ENCODE measurements at regions not wholly inside any gene's neighbourhood (a gene's known extent, or its start where the extent isn't known, plus 50 kb on each side); places are given as distances from the start of the nearest gene placed in this dataset.
"Not testable (repeated sequence)": the region's sequence is repeated elsewhere in the genome, so short reads cannot be mapped to it uniquely, and the experiment has no call there.

DNA sequence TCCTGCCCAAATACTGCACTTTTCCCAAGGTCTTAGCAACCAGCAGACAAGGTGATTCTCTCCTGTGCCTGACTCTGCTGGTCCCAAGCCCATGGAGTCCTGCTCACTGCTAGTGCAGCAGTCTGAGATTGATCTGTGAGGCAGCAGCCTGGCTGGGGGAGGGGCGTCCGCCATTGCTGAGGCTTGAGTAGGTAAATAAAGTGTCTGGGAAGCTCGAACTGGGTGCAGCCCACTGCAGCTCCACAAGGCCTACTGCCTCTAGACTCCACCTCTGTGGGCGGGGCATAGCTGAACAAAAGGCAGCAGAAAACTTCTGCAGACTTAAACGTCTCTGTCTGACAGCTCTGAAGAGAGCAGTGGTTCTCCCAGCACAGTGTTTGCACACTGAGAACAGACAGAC is 258.7 kb downstream of the ABCC12 start:
- not testable (repeated sequence) for H3K4me3 Mint-ChIP-seq, H3K27ac Mint-ChIP-seq, DNase-seq, H3K27me3 Mint-ChIP-seq, H3K36me3 Mint-ChIP-seq, H3K4me1 Mint-ChIP-seq
- peaks cover 16% of the 10 kb centered on the region for H3K9me3 Mint-ChIP-seq

GRCh38 chr16:47895146-47895545 is 260.6 kb downstream of the ABCC12 start:
- H3K9me3 Mint-ChIP-seq, result peaks cover 12% of the 10 kb centered on the region
- no peak overlapping the region for H3K27ac Mint-ChIP-seq
- H3K36me3 Mint-ChIP-seq, result no peaks in the 10 kb centered on the region
- H3K27me3 Mint-ChIP-seq, result no peaks in the 10 kb centered on the region
- no peak overlapping the region for H3K4me3 Mint-ChIP-seq
- no peaks in the 10 kb centered on the region for H3K4me1 Mint-ChIP-seq
- DNase-seq, result no peak

DNA sequence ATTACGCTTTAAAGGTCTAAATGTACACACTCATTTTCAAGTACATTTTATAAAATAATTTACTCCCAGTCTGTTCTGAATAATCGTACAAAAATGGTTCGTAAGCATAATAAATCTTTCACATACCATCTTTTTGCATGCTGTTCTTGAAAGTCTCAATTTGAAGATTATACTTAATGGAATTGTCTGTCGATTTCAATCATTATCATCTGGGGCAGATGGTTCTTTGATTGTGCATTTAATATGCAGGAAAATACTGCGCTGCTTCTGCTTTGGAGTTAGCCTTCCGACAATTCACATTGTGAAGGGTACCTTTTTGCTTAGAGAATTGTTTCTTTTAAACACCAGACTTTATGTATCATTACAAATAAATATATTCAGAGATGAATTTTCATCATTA is 262.8 kb downstream of the ABCC12 start:
- no peak for DNase-seq
- no peak overlapping the region for H3K27ac Mint-ChIP-seq
- H3K4me1 Mint-ChIP-seq, result no peaks in the 10 kb centered on the region
- H3K4me3 Mint-ChIP-seq, result no peak overlapping the region
- peaks cover 5% of the 10 kb centered on the region for H3K27me3 Mint-ChIP-seq
- H3K9me3 Mint-ChIP-seq, result peaks cover 4% of the 10 kb centered on the region
- no peaks in the 10 kb centered on the region for H3K36me3 Mint-ChIP-seq

GRCh38 chr16:47888734-47889133 is 267.1 kb downstream of the ABCC12 start:
- H3K4me1 Mint-ChIP-seq, result no peaks in the 10 kb centered on the region
- no peaks in the 10 kb centered on the region for H3K9me3 Mint-ChIP-seq
- no peak overlapping the region for H3K27ac Mint-ChIP-seq

GRCh38 chr16:47888142-47888541 is 267.7 kb downstream of the ABCC12 start:
- H3K36me3 Mint-ChIP-seq, result no peaks in the 10 kb centered on the region
- H3K9me3 Mint-ChIP-seq, result no peaks in the 10 kb centered on the region
- H3K27ac Mint-ChIP-seq, result no peak overlapping the region
- no peak for DNase-seq
- H3K4me1 Mint-ChIP-seq, result no peaks in the 10 kb centered on the region
- no peak overlapping the region for H3K4me3 Mint-ChIP-seq
- H3K27me3 Mint-ChIP-seq, result peaks cover 15% of the 10 kb centered on the region

More at GRCh38 chr16:47888734-47889133, 267.1 kb downstream of the ABCC12 start:
- no peak for DNase-seq
- Mint-ChIP-seq H3K4me3 (no peak overlapping the region), H3K36me3 (no peaks in the 10 kb centered on the region), H3K27me3 (peaks cover 15% of the 10 kb centered on the region)

DNA sequence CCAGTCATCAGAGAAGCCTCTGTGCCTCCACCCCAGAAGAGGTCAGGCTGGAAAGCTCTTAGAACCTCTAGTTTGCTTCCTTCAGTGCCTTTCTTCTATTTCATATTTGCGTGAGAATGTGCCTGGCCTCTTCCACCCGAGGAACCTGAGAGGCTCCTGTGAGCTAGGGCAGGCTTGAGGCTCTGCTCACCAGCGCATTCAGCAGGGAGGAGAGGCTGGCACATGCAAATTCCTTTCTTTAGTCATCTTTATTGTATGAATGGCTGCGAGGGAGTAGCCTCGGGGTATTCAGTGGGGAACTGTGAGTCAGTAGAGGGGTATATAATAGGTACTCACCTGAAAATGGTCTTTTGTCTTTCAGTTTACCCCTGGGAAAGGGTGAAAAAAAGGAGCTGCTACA is 268.3 kb downstream of the ABCC12 start:
- DNase-seq, result no peak
- no peak overlapping the region for H3K4me3 Mint-ChIP-seq
- H3K4me1 Mint-ChIP-seq, result no peaks in the 10 kb centered on the region
- H3K27me3 Mint-ChIP-seq, result peaks cover 15% of the 10 kb centered on the region
- H3K9me3 Mint-ChIP-seq, result no peaks in the 10 kb centered on the region
- H3K36me3 Mint-ChIP-seq, result no peaks in the 10 kb centered on the region
- no peak overlapping the region for H3K27ac Mint-ChIP-seq

- DNase-seq, result no peak
- Mint-ChIP-seq H3K36me3 (no peaks in the 10 kb centered on the region), H3K9me3 (no peaks in the 10 kb centered on the region), H3K27me3 (peaks cover 15% of the 10 kb centered on the region), H3K4me1 (no peaks in the 10 kb centered on the region), H3K27ac (no peak overlapping the region), H3K4me3 (no peak overlapping the region)
Observed at GRCh38 chr16:47886631-47887415, 269.0 kb downstream of the ABCC12 start.

- H3K4me1 Mint-ChIP-seq, result no peaks in the 10 kb centered on the region
- H3K27me3 Mint-ChIP-seq, result peaks cover 15% of the 10 kb centered on the region
- no peak overlapping the region for H3K27ac Mint-ChIP-seq
- no peak overlapping the region for H3K4me3 Mint-ChIP-seq
- no peak for DNase-seq
- no peaks in the 10 kb centered on the region for H3K36me3 Mint-ChIP-seq
- no peaks in the 10 kb centered on the region for H3K9me3 Mint-ChIP-seq
Observed at GRCh38 chr16:47886139-47886538, 269.7 kb downstream of the ABCC12 start.

DNA sequence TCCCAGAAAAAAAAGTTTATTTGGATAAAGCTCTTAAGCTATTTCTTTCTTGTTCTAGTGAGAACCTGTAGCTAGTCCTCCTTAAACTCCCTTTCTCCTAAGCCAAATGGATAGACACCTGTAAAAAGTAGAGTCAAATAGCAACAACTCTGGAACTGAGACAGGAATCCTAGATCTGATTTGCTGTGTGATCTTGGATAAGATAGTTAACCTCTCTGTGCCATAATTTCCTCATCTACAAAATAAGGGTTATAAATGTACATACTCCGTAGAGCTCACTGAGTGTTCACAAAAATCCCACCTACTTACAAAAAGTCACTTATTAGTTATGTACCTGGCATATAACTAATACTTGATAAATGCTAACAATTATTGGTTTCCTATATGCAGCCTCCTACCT is 270.3 kb downstream of the ABCC12 start:
- Mint-ChIP-seq H3K27ac (no peak overlapping the region), H3K36me3 (no peaks in the 10 kb centered on the region), H3K9me3 (no peaks in the 10 kb centered on the region), H3K27me3 (peaks cover 15% of the 10 kb centered on the region), H3K4me3 (no peak overlapping the region), H3K4me1 (no peaks in the 10 kb centered on the region)
- no peak for DNase-seq

GRCh38 chr16:47884116-47884725 is 271.6 kb downstream of the ABCC12 start:
- Mint-ChIP-seq H3K4me1 (no peaks in the 10 kb centered on the region), H3K27ac (no peak overlapping the region), H3K9me3 (no peaks in the 10 kb centered on the region), H3K36me3 (no peaks in the 10 kb centered on the region), H3K27me3 (peaks cover 15% of the 10 kb centered on the region), H3K4me3 (no peak overlapping the region)
- no peak for DNase-seq

- H3K9me3 Mint-ChIP-seq, result no peaks in the 10 kb centered on the region
- peaks cover 3% of the 10 kb centered on the region for H3K27me3 Mint-ChIP-seq
- H3K4me3 Mint-ChIP-seq, result no peak overlapping the region
- H3K27ac Mint-ChIP-seq, result no peak overlapping the region
- no peaks in the 10 kb centered on the region for H3K4me1 Mint-ChIP-seq
- no peaks in the 10 kb centered on the region for H3K36me3 Mint-ChIP-seq
- DNase-seq, result no peak
Observed at GRCh38 chr16:47881574-47881973, 274.2 kb downstream of the ABCC12 start.

- H3K36me3 Mint-ChIP-seq, result no peaks in the 10 kb centered on the region
- no peak overlapping the region for H3K27ac Mint-ChIP-seq
- no peaks in the 10 kb centered on the region for H3K9me3 Mint-ChIP-seq
- DNase-seq, result no peak
- H3K4me1 Mint-ChIP-seq, result no peaks in the 10 kb centered on the region
- no peaks in the 10 kb centered on the region for H3K27me3 Mint-ChIP-seq
- no peak overlapping the region for H3K4me3 Mint-ChIP-seq
Observed at GRCh38 chr16:47880653-47881052, 275.1 kb downstream of the ABCC12 start.

DNA sequence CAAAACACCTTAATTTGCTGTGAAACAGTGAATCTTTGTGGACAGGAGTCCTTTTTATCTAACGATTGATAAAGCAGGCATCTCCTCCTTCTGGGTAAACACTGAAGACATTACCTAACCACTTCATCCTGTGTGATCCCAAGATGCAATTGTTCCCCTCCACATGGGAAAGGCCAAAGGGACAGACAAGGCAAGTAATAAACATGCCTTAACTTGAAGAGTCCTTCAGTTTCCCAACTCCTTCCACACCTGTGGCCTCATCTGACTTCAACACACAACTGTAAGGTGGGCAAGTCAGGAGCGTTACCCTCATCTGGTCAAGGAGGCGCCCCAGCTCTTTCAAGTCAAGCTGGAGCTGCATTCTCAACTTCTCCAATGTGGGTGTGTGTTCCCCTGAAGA is 278.6 kb downstream of the ABCC12 start:
- Mint-ChIP-seq H3K9me3 (peaks cover 2% of the 10 kb centered on the region), H3K4me3 (no peak overlapping the region), H3K36me3 (no peaks in the 10 kb centered on the region), H3K27me3 (no peaks in the 10 kb centered on the region), H3K4me1 (no peaks in the 10 kb centered on the region), H3K27ac (no peak overlapping the region)
- DNase-seq, result no peak

- Mint-ChIP-seq H3K9me3 (peaks cover 2% of the 10 kb centered on the region), H3K4me1 (no peaks in the 10 kb centered on the region), H3K36me3 (no peaks in the 10 kb centered on the region), H3K27me3 (no peaks in the 10 kb centered on the region), H3K4me3 (no peak overlapping the region), H3K27ac (no peak overlapping the region)
- DNase-seq, result no peak
Observed at GRCh38 chr16:47876511-47876910, 279.3 kb downstream of the ABCC12 start.

- H3K27me3 Mint-ChIP-seq, result no peaks in the 10 kb centered on the region
- H3K27ac Mint-ChIP-seq, result no peak overlapping the region
- no peaks in the 10 kb centered on the region for H3K36me3 Mint-ChIP-seq
- peaks cover 2% of the 10 kb centered on the region for H3K9me3 Mint-ChIP-seq
- DNase-seq, result no peak
- H3K4me1 Mint-ChIP-seq, result no peaks in the 10 kb centered on the region
- no peak overlapping the region for H3K4me3 Mint-ChIP-seq
Observed at GRCh38 chr16:47873434-47873833, 282.4 kb downstream of the ABCC12 start.

- no peak for DNase-seq
- Mint-ChIP-seq H3K27me3 (no peaks in the 10 kb centered on the region), H3K27ac (no peak overlapping the region), H3K4me3 (no peak overlapping the region), H3K9me3 (peaks cover 2% of the 10 kb centered on the region), H3K4me1 (no peaks in the 10 kb centered on the region), H3K36me3 (no peaks in the 10 kb centered on the region)
Observed at GRCh38 chr16:47872225-47872624, 283.6 kb downstream of the ABCC12 start.

Measured in activated naive CD8-positive, alpha-beta T cell treated with anti-CD3 and anti-CD28 coated beads for 36 hours (primary cell).